GM23338 (cell line): ENCODE measurements at regions not wholly inside any gene's neighbourhood (a gene's known extent, or its start where the extent isn't known, plus 50 kb on each side); places are given as distances from the start of the nearest gene placed in this dataset.
A peak's percentile ranks its signal among the peaks of the same experiment; 100 is the strongest.

Experiments used
- ATAC-seq: fragments of 200-7000 bp; cut with Tn5 transposase; 3 replicates; pipeline ENCODE4 v1.9.1; 2020
- DNase-seq: peaks from one replicate; pipeline ENCODE4 v3.0.0-alpha.2; 2015; ENCODE audit warnings: low spot score
- H2AFZ ChIP-seq: fragments of 200-600 bp; sonication (generic); 2 replicates; pipeline ENCODE4 v1.8.0; 2016; ENCODE audit warnings: antibody characterized with exemption, mild to moderate bottlenecking, moderate library complexity
- H3F3A ChIP-seq: fragments of 200-600 bp; sonication (generic); replicated peaks from 2 replicates; pipeline ENCODE4 v1.8.0; 2017; ENCODE audit warnings: antibody characterized with exemption, mixed run types, low read depth
- H3K27ac ChIP-seq: fragments of 200-600 bp; sonication (generic); 2 replicates; pipeline ENCODE4 v1.6.1; 2016; ENCODE audit warnings: low read depth
- H3K27me3 ChIP-seq: fragments of 200-600 bp; sonication (generic); 2 replicates; pipeline ENCODE4 v1.8.0; 2016; ENCODE audit warnings: mild to moderate bottlenecking, mixed run types, moderate library complexity; ENCODE audit not compliant: insufficient read depth
- H3K36me3 ChIP-seq: fragments of 200-600 bp; sonication (generic); 2 replicates; pipeline ENCODE4 v1.8.0; 2016; ENCODE audit warnings: mild to moderate bottlenecking; ENCODE audit not compliant: insufficient read depth
- H3K4me1 ChIP-seq: fragments of 200-600 bp; sonication (generic); 2 replicates; pipeline ENCODE4 v1.8.0; 2016; ENCODE audit warnings: mild to moderate bottlenecking, moderate library complexity; ENCODE audit not compliant: insufficient read depth
- H3K4me2 ChIP-seq: fragments of 200-600 bp; sonication (generic); 2 replicates; pipeline ENCODE4 v1.7.1; 2017; ENCODE audit warnings: mixed run types
- H3K4me3 ChIP-seq: fragments of 200-600 bp; sonication (generic); 2 replicates; pipeline ENCODE4 v1.6.1; 2016; ENCODE audit warnings: mixed run types
- H3K79me2 ChIP-seq: fragments of 200-600 bp; sonication (generic); replicated peaks from 2 replicates; pipeline ENCODE4 v1.8.0; 2017; ENCODE audit warnings: mild to moderate bottlenecking; ENCODE audit not compliant: insufficient read depth
- H3K9me2 ChIP-seq: fragments of 200-600 bp; sonication (generic); 2 replicates; pipeline ENCODE4 v1.8.0; 2017; ENCODE audit not compliant: insufficient read depth
- H4K20me1 ChIP-seq: fragments of 200-600 bp; sonication (generic); replicated peaks from 2 replicates; pipeline ENCODE4 v1.8.0; 2017; ENCODE audit warnings: mild to moderate bottlenecking; ENCODE audit not compliant: insufficient read depth
- H3K27ac Mint-ChIP-seq: 2 replicates; pipeline ENCODE4 v1.8.0; 2020; ENCODE audit warnings: inconsistent platforms, mild to moderate bottlenecking, moderate library complexity, mixed read lengths
- H3K27me3 Mint-ChIP-seq: 3 replicates; pipeline ENCODE4 v1.8.0; 2022; ENCODE audit warnings: low read depth, mild to moderate bottlenecking, moderate library complexity, mixed read lengths, inconsistent platforms; ENCODE audit not compliant: insufficient read depth, poor library complexity
- H3K36me3 Mint-ChIP-seq: 3 replicates; pipeline ENCODE4 v1.8.0; 2021; ENCODE audit warnings: low read depth, mild to moderate bottlenecking, inconsistent platforms, moderate library complexity, mixed read lengths
- H3K4me1 Mint-ChIP-seq: 3 replicates; pipeline ENCODE4 v1.8.0; 2020; ENCODE audit warnings: mild to moderate bottlenecking, inconsistent platforms, mixed read lengths
- H3K4me3 Mint-ChIP-seq: 3 replicates; pipeline ENCODE4 v1.8.0; 2021; ENCODE audit warnings: moderate library complexity, mild to moderate bottlenecking, inconsistent platforms, mixed read lengths
- H3K9me3 Mint-ChIP-seq: 3 replicates; pipeline ENCODE4 v1.8.0; 2020; ENCODE audit warnings: moderate library complexity, mild to moderate bottlenecking, inconsistent platforms, mixed read lengths
- CREB1 ChIP-seq: fragments of 250-450 bp; sonication (Bioruptor Pico); IDR thresholded peaks from 2 replicates; pipeline ENCODE4 v1.5.0; 2020; ENCODE audit warnings: low read depth, mild to moderate bottlenecking, moderate library complexity
- ETS1 ChIP-seq: IDR thresholded peaks from 2 replicates; pipeline ENCODE4 v1.6.1; 2016; ENCODE audit warnings: antibody characterized with exemption
- JUNB ChIP-seq: IDR thresholded peaks from one replicate; pipeline ENCODE4 v1.6.1; 2016; ENCODE audit warnings: antibody characterized with exemption; ENCODE audit not compliant: unreplicated experiment
- NANOG ChIP-seq: IDR thresholded peaks from 2 replicates; pipeline ENCODE4 v1.6.1; 2016; ENCODE audit warnings: antibody characterized with exemption, borderline replicate concordance
- POLR2AphosphoS5 ChIP-seq: IDR thresholded peaks from 2 replicates; pipeline ENCODE4 v1.6.1; 2016; ENCODE audit warnings: antibody characterized with exemption, low read depth
- REST ChIP-seq: IDR thresholded peaks from one replicate; pipeline ENCODE4 v1.6.1; 2018; ENCODE audit warnings: antibody characterized with exemption; ENCODE audit not compliant: unreplicated experiment
- STAT1 ChIP-seq: IDR thresholded peaks from one replicate; pipeline ENCODE4 v1.6.1; 2016; ENCODE audit warnings: antibody characterized with exemption; ENCODE audit not compliant: unreplicated experiment
- ZNF462 ChIP-seq: fragments of 250-450 bp; sonication (Bioruptor Pico); IDR thresholded peaks from 2 replicates; pipeline ENCODE4 v1.5.0; 2020; ENCODE audit warnings: mild to moderate bottlenecking, moderate library complexity

- H3K27ac Mint-ChIP-seq, result no peak overlapping the region
- peak overlapping the region; percentile 84 for H2AFZ ChIP-seq
- H3K36me3 ChIP-seq, result no peaks in the 10 kb centered on the region
- TF ChIP-seq STAT1, result no peak
- no peaks in the 10 kb centered on the region for H3K27me3 ChIP-seq
- H3K4me2 ChIP-seq, result no peak overlapping the region
- no peak for DNase-seq
- ATAC-seq, result no peak
- no peaks in the 10 kb centered on the region for H3K79me2 ChIP-seq
- H3K9me3 Mint-ChIP-seq, result no peaks in the 10 kb centered on the region
- H3F3A ChIP-seq, result no peaks in the 10 kb centered on the region
- H3K4me3 ChIP-seq, result no peak overlapping the region
- H3K4me1 Mint-ChIP-seq, result peaks cover 17% of the 10 kb centered on the region
- no peak overlapping the region for H3K4me3 Mint-ChIP-seq
- H3K27me3 Mint-ChIP-seq, result peaks cover 1% of the 10 kb centered on the region
- H3K36me3 Mint-ChIP-seq, result no peaks in the 10 kb centered on the region
- H3K4me1 ChIP-seq, result peaks cover 13% of the 10 kb centered on the region
- no peaks in the 10 kb centered on the region for H4K20me1 ChIP-seq
- H3K9me2 ChIP-seq, result 0 out of 2 replicates have a peak, but pooled peaks cover 5% of the 10 kb centered on the region
- H3K27ac ChIP-seq, result no peak overlapping the region
Observed at GRCh38 chr5:125032286-125032685, 285.8 kb upstream of the ZNF608 start.

- H4K20me1 ChIP-seq, result no peaks in the 10 kb centered on the region
- H3K4me3 ChIP-seq, result no peak overlapping the region
- Mint-ChIP-seq H3K27ac (no peak overlapping the region), H3K9me3 (no peaks in the 10 kb centered on the region), H3K36me3 (no peaks in the 10 kb centered on the region), H3K27me3 (peaks cover 1% of the 10 kb centered on the region), H3K4me1 (peaks cover 18% of the 10 kb centered on the region), H3K4me3 (no peak overlapping the region)
- H3K79me2 ChIP-seq, result no peaks in the 10 kb centered on the region
- H3K9me2 ChIP-seq, result 0 out of 2 replicates have a peak, but pooled peaks cover 5% of the 10 kb centered on the region
- no peak for TF ChIP-seq STAT1
- no peak for TF ChIP-seq ETS1
- no peak for TF ChIP-seq POLR2AphosphoS5
- TF ChIP-seq JUNB, result no peak
- TF ChIP-seq CREB1 (CRISPR knock-in tag), result no peak
- no peak for TF ChIP-seq NANOG
- no peak for TF ChIP-seq REST
- TF ChIP-seq ZNF462, result no peak
- no peak overlapping the region for H3K27ac ChIP-seq
- no peak overlapping the region for H2AFZ ChIP-seq
- no peak for ATAC-seq
- H3K4me1 ChIP-seq, result peaks cover 13% of the 10 kb centered on the region
- H3K36me3 ChIP-seq, result no peaks in the 10 kb centered on the region
- H3K4me2 ChIP-seq, result no peak overlapping the region
- H3K27me3 ChIP-seq, result no peaks in the 10 kb centered on the region
- DNase-seq, result no peak
- no peaks in the 10 kb centered on the region for H3F3A ChIP-seq
Observed at GRCh38 chr5:125033602-125034001, 287.2 kb upstream of the ZNF608 start.
